OCI-LY3 (cell line): ENCODE measurements at regions not wholly inside any gene's neighbourhood (a gene's known extent, or its start where the extent isn't known, plus 50 kb on each side); places are given as distances from the start of the nearest gene placed in this dataset.

Source experiments
- EZH2phosphoT487 ChIP-seq: fragments of 200-600 bp; shearing (Covaris generic); IDR thresholded peaks from 2 replicates; pipeline ENCODE4 v1.6.1; 2018; ENCODE audit warnings: antibody characterized with exemption, mixed run types, low read depth
- TF ChIP-seq, protein P1 (sequence below): fragments of 200-600, 300-600 bp; sonication (generic); IDR thresholded peaks from 2 replicates; pipeline ENCODE4 v1.5.1; 2014; ENCODE audit warnings: antibody characterized with exemption, low read length, low read depth

DNA sequence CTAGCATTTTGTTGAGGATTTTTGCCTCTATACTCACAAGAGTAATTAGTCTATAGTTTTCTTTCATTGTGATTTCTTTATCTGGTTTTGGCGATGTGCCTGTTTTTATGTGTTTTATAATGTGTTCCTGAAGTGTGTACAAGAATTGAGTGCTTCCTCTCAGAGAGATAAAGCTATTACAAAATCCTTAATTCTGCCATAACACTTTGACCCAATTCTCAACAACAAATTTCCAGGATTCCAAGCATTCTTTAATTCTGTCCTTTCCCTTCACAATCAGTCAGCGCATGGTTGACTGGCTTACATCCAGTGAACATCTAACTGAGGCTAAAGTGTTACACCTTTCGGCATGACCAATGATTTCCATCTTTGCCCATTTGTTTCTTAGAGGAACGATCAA lies 282.9 kb upstream of the MVB12B start:
- TF ChIP-seq, protein P1, sequence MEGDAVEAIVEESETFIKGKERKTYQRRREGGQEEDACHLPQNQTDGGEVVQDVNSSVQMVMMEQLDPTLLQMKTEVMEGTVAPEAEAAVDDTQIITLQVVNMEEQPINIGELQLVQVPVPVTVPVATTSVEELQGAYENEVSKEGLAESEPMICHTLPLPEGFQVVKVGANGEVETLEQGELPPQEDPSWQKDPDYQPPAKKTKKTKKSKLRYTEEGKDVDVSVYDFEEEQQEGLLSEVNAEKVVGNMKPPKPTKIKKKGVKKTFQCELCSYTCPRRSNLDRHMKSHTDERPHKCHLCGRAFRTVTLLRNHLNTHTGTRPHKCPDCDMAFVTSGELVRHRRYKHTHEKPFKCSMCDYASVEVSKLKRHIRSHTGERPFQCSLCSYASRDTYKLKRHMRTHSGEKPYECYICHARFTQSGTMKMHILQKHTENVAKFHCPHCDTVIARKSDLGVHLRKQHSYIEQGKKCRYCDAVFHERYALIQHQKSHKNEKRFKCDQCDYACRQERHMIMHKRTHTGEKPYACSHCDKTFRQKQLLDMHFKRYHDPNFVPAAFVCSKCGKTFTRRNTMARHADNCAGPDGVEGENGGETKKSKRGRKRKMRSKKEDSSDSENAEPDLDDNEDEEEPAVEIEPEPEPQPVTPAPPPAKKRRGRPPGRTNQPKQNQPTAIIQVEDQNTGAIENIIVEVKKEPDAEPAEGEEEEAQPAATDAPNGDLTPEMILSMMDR: no peak
- TF ChIP-seq EZH2phosphoT487: no peak
